GM21619 (cell line): ENCODE measurements at regions not wholly inside any gene's neighbourhood (a gene's known extent, or its start where the extent isn't known, plus 50 kb on each side); places are given as distances from the start of the nearest gene placed in this dataset.

Experiments used
- ATAC-seq: cut with Tn5 transposase; IDR thresholded peaks from one replicate; pipeline ENCODE4 v1.9.1; 2021; ENCODE audit not compliant: unreplicated experiment

DNA sequence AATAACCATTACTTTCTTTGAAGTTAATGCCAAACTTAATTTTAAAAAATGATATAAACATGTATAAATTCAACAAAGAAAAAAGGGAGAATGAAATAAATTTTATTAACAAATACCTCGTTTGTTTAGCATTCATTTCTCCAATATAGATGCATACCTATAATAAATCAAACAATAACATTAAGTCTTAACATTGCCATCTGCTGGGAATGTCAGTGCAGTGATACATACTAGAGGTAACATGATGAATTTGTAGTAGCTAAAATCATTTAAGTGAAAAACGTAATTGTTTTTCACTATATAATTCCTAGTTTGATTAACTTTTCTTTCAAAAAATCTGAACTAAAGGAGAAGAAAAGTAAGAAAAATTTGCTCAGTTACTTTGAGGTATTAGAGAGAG lies 340.2 kb upstream of the CBLB start:
- no peak for ATAC-seq

DNA sequence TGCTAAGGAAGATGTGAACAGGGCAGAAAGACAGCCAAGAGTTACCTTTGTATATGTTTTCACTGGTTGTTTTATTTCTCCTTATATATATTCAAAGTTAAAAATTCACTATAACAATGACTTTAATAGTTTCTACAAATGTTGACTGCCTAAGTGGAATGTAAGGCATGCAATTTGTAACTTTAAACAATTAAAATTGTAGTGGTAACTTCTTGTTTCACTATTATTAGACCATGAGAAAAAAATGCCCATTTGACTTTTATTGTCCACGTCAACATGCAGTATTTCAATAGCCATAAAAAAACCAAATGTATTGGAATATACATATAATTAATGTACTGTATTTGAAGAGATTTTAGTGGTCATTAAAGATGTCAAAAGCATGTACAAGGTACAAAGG lies 340.7 kb upstream of the CBLB start:
- no peak for ATAC-seq

- ATAC-seq, result no peak
Measured at GRCh38 chr3:106210923-106211322, 342.1 kb upstream of the CBLB start.

GRCh38 chr3:106212665-106213222 lies 343.9 kb upstream of the CBLB start:
- no peak for ATAC-seq

- no peak for ATAC-seq
Measured at GRCh38 chr3:106213954-106214353, 345.1 kb upstream of the CBLB start.

GRCh38 chr3:106214641-106215040 lies 345.8 kb upstream of the CBLB start:
- no peak for ATAC-seq

DNA sequence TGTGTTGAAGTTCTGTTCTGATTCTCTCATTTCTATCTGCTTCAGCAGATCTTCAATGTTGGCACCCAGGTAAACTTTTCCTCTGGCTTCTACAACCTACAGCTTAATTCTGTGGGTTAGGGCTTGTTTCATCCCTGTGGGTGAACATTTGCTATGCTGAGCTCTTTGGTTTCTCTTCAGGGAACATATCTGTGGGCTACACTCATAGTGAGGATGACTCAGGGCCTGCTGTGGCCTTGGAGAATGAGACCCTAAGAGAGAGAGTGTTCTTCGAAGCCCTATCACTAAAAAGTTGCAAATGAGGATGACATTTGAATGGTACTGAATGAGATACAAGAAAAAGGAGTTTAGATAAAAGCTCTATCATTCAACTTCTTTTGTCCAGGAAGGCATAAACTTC lies 346.2 kb upstream of the CBLB start:
- no peak for ATAC-seq

DNA sequence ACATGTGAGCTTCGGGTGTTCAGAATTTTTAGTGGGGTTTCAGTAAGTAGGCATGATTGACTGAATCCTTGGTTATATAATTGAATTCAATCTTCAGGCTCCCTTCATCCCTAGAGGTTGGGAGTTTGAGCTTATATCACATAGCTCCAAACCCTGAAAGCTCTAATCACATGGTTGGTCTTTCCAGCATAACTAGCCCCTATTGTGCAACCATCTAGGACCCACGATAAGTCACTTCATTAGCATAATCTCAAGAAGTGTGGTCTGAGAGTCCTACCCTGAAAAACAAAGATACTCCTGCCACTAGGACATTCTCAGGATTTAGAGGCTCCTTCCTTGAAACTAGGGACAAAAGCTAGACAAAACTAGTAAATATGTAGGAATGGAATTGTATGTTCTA lies 348.9 kb upstream of the CBLB start:
- ATAC-seq, result no peak

DNA sequence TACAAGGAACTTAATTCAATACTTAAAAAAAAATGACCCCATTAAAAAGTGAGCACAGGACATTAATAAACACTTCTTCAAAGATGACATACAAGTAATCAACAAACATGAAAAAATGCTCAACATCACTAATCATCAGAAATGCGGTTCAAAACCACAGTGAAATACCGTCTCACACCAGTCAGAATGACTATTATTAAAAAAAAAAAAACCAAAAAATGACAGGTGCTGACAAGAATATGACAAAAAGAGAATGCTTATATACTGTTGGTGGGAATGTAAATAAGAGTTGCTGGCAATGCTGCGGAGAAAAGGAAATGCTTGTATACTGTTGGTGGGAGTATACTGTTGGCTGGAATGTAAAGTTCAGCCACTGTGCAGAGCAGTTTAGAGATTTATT lies 358.3 kb upstream of the CBLB start:
- no peak for ATAC-seq

GRCh38 chr3:106228271-106228670 lies 359.5 kb upstream of the CBLB start:
- ATAC-seq, result no peak

DNA sequence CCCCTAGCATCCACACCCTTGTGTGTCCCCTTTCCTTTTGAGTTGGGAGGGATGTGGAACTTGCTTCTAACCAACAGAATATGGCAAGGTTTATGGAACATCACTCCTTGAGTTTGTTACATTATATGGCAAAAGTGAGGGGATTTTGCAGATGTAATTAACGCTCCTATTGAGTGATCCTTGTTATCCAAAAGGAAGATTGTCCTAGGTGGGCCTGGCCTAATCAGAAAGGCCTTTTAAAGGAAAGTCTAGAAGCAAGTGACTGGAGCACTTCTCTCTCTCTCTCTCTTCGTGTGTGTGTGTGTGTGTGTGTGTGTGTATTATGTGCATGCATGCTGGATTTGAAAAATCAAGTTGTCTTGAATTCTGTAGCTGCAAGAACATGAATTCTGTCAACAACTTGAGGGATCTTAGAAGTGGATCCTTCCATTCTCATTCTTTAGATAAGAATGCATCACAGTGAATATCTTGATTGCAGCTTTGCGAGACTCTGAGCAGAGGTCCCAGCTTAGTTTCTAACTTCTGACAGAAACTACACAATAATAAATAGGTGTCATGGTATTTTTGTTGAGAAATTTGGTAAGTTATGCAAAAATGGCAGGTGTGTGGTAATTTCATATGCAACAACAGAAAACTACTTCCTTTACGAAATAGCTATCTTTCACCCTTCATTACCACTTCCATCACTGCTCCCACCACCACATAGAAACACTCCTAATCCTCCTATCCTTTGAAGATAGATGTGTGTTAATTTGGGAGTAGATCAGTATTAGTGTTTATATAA lies 360.9 kb upstream of the CBLB start:
- ATAC-seq, result no peak

- ATAC-seq, result no peak
Measured at GRCh38 chr3:106231086-106231485, 362.3 kb upstream of the CBLB start.

DNA sequence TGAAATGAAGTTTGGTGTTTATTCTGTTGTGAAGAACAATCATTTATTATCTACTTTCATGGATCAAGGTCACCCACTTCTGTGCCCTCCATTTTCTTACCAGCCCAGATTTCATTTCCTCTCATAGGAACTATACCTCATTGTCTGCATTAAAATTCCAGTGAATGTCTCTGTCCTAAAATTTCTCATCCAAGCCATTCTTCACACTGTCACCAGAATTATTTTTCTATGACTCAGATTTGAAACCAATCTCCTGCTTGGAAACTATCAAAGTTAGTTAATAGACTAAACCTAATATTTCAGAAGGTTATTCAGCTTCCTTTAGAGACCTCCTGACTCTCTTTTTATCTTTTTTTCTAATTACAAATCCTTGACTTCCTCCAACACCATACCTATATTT lies 364.1 kb upstream of the CBLB start:
- ATAC-seq, result no peak

GRCh38 chr3:106239195-106239697 lies 370.4 kb upstream of the CBLB start:
- no peak for ATAC-seq

GRCh38 chr3:106241593-106241992 lies 372.8 kb upstream of the CBLB start:
- ATAC-seq, result no peak

- peak; percentile 73 for ATAC-seq
Measured at GRCh38 chr3:106242781-106243180, 374.0 kb upstream of the CBLB start.

DNA sequence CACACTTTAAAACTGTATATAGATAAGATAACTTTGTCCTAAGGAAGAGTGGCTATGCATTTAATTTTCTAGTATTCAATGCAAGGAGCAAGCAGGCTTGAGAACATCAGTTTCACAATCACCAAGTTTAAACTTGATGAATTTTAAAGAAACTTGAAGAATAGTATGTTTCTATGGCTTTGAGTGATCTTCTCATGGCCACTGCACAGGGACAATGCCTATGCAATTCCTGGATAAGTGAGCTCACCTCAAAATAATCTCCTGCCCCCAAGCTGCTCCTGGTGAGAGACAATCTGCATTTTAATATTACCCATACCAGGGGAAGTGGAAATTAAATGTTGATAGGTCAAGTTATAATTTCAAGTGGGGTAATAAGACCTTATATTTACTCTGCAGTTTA lies 376.6 kb upstream of the CBLB start:
- no peak for ATAC-seq

GRCh38 chr3:106247902-106248684 lies 379.3 kb upstream of the CBLB start:
- peak; percentile 84 for ATAC-seq

- no peak for ATAC-seq
Measured at GRCh38 chr3:106249159-106249558, 380.3 kb upstream of the CBLB start.

DNA sequence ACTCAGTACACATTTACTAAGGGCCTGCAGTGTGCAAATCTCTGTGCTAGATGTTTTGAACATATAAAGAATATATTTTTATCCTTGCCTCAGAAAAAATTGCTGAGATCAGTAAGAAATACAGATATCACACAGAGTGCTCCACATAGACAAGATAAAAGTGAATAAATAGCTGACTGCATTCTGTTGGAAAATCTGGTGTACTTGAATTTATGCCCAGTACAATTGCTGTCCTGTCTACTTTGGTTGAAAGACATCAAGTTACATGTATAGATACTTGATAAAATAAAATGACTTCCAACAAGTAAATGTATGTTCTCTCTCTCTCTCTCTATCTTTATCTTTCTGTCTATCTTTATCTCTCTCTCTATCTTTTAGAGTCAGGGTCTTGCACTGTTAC lies 381.2 kb upstream of the CBLB start:
- ATAC-seq, result no peak

DNA sequence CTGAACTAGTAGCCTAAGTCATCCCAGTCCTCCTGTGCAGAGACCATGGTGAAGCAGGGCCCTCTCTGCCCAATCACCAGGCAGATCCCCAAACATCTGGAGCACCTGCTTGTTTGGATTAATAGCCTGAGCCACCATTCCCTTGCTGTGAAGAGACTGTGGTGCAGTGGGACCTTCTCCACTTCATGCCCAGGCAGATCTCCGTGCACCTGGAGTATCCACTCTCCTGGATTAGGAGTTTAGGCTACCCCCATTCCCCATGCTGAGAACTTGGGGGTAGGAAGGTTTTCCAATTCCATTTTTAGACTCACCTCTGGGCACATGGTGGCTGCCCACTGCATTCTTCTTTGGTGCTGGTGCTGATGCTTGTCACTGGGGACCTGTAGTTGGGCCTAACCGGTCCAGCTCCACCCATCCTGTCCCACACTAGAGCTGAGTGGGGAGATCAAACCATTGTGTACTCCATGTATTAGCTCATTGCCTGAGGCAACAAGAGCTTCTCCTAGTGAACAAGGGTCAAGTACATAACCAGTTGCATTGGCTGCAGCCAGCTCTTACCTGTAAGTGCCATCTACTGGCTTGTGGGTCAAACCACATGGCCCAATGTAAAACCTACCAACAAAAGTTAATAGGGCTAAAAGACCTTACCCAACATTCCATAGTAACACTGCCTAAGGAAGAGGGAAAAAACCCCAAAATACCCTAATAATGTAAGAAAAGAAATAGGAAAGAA lies 382.5 kb upstream of the CBLB start:
- ATAC-seq, result no peak
